Hepatocyte (in vitro differentiated cells): ENCODE measurements at regions not wholly inside any gene's neighbourhood (a gene's known extent, or its start where the extent isn't known, plus 50 kb on each side); places are given as distances from the start of the nearest gene placed in this dataset.

Experiments
- EZH2 ChIP-seq: fragments of 200-600 bp; sonication (generic); IDR thresholded peaks from 2 replicates; pipeline ENCODE4 v1.6.1; 2016; ENCODE audit warnings: antibody characterized with exemption, mild to moderate bottlenecking, borderline replicate concordance
- TF ChIP-seq, protein P1 (sequence below): fragments of 200-600 bp; sonication (generic); IDR thresholded peaks from 2 replicates; pipeline ENCODE4 v1.5.1; 2016; ENCODE audit warnings: antibody characterized with exemption, mild to moderate bottlenecking; ENCODE audit not compliant: poor library complexity

DNA sequence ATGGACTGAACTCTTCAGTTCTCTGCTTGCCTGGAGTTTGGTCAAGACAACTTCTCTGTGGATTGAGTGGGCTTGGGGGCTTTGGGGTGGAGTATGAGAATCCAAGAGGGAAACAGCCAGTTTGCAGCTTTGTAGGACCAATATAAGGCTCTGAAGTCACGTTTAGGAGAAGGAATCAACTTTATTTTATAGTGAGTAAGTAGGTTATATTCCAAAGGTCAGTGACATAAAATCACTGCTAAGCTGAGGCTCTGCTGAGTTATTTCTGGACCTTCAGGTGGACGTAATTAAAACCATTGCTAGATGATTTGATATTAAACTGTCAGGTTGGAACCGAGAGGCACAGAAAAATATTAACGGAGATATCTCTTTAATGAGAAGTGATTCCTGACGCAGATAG lies 514.4 kb downstream of the DMAC1 start:
- TF ChIP-seq, protein P1, sequence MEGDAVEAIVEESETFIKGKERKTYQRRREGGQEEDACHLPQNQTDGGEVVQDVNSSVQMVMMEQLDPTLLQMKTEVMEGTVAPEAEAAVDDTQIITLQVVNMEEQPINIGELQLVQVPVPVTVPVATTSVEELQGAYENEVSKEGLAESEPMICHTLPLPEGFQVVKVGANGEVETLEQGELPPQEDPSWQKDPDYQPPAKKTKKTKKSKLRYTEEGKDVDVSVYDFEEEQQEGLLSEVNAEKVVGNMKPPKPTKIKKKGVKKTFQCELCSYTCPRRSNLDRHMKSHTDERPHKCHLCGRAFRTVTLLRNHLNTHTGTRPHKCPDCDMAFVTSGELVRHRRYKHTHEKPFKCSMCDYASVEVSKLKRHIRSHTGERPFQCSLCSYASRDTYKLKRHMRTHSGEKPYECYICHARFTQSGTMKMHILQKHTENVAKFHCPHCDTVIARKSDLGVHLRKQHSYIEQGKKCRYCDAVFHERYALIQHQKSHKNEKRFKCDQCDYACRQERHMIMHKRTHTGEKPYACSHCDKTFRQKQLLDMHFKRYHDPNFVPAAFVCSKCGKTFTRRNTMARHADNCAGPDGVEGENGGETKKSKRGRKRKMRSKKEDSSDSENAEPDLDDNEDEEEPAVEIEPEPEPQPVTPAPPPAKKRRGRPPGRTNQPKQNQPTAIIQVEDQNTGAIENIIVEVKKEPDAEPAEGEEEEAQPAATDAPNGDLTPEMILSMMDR: no peak
- no peak for TF ChIP-seq EZH2
